Activated T-cell treated with anti-CD3 and anti-CD28 coated beads for 4 hours (primary cell): ENCODE measurements at regions not wholly inside any gene's neighbourhood (a gene's known extent, or its start where the extent isn't known, plus 50 kb on each side); places are given as distances from the start of the nearest gene placed in this dataset.
"Not testable (repeated sequence)": the region's sequence is repeated elsewhere in the genome, so short reads cannot be mapped to it uniquely, and the experiment has no call there.

Source experiments
- DNase-seq: peaks from one replicate; pipeline ENCODE4 v3.0.0-alpha.2; 2020

- DNase-seq, result not testable (repeated sequence)
These were observed 52.8 kb downstream of the FOXD4L6 start for GRCh38 chr9:41075671-41076070.

- DNase-seq, result not testable (repeated sequence)
These were observed 54.0 kb downstream of the FOXD4L6 start for GRCh38 chr9:41074356-41074942.

GRCh38 chr9:41073471-41074243, 54.8 kb downstream of the FOXD4L6 start:
- not testable (repeated sequence) for DNase-seq

- DNase-seq, result not testable (repeated sequence)
These were observed 64.2 kb downstream of the FOXD4L6 start for GRCh38 chr9:41064125-41064795.

- DNase-seq, result not testable (repeated sequence)
These were observed 65.2 kb downstream of the FOXD4L6 start for GRCh38 chr9:41063243-41063642.

- not testable (repeated sequence) for DNase-seq
These were observed 68.9 kb downstream of the FOXD4L6 start for GRCh38 chr9:41059603-41060002.

- DNase-seq, result not testable (repeated sequence)
These were observed 74.7 kb downstream of the FOXD4L6 start for GRCh38 chr9:41053666-41054363.

- not testable (repeated sequence) for DNase-seq
These were observed 79.8 kb downstream of the FOXD4L6 start for GRCh38 chr9:41048672-41049071.

GRCh38 chr9:41047792-41048191, 80.7 kb downstream of the FOXD4L6 start:
- not testable (repeated sequence) for DNase-seq

GRCh38 chr9:41044930-41045329, 83.6 kb downstream of the FOXD4L6 start:
- not testable (repeated sequence) for DNase-seq

- DNase-seq, result not testable (repeated sequence)
These were observed 85.0 kb downstream of the FOXD4L6 start for GRCh38 chr9:41043433-41043832.

- DNase-seq, result not testable (repeated sequence)
These were observed 86.4 kb downstream of the FOXD4L6 start for GRCh38 chr9:41042111-41042510.

- DNase-seq, result not testable (repeated sequence)
These were observed 87.7 kb downstream of the FOXD4L6 start for GRCh38 chr9:41040705-41041342.

- not testable (repeated sequence) for DNase-seq
These were observed 93.2 kb downstream of the FOXD4L6 start for GRCh38 chr9:41035276-41035675.

GRCh38 chr9:41034699-41035197, 93.7 kb downstream of the FOXD4L6 start:
- DNase-seq, result not testable (repeated sequence)

GRCh38 chr9:41033877-41034276, 94.6 kb downstream of the FOXD4L6 start:
- not testable (repeated sequence) for DNase-seq

- not testable (repeated sequence) for DNase-seq
These were observed 95.1 kb downstream of the FOXD4L6 start for GRCh38 chr9:41033360-41033759.

GRCh38 chr9:41026912-41027676, 101.4 kb downstream of the FOXD4L6 start:
- not testable (repeated sequence) for DNase-seq

- not testable (repeated sequence) for DNase-seq
These were observed 106.1 kb downstream of the FOXD4L6 start for GRCh38 chr9:41022365-41022764.

- not testable (repeated sequence) for DNase-seq
These were observed 108.5 kb downstream of the FOXD4L6 start for GRCh38 chr9:41019858-41020562.

GRCh38 chr9:41018948-41019347, 109.5 kb downstream of the FOXD4L6 start:
- not testable (repeated sequence) for DNase-seq
